ENCODE measurements at regions not wholly inside any gene's neighbourhood (a gene's known extent, or its start where the extent isn't known, plus 50 kb on each side); places are given as distances from the start of the nearest gene placed in this dataset.

- in situ Hi-C loops (cut with MboI) (no loop called here), intact Hi-C loops (cut with micrococcal nuclease) (no loop called here)
- no peak overlapping the region for H3K4me3 ChIP-seq
- H3K27ac ChIP-seq (ENCODE audit: extremely low read depth, low read depth, low read length) = no peak overlapping the region
- no peak overlapping the region for H3K9ac ChIP-seq (ENCODE audit: insufficient read depth in 1 of 2, low read depth in 2 of 2, low read length in 2 of 2)
- no peak for ATAC-seq
- no TSS peak for BruUV-seq (replicated peaks)
- no peaks in the 10 kb centered on the region for H3K9me3 ChIP-seq (replicated peaks; ENCODE audit: control insufficient read depth, insufficient read depth, low read depth, low read length)
- H3K79me2 ChIP-seq (ENCODE audit: control insufficient read depth, insufficient read depth, low read length) = no peaks in the 10 kb centered on the region
- ChIA-PET CTCF (ENCODE audit: low intra/inter-chr PET ratio) (no interaction called here), POLR2A (interaction anchor here (0.6 kb wide), 1 partner anchor 103 kb away, joined by 4 read pairs; no protein-coding TSS in a partner anchor)
- TF ChIP-seq NR2C1 (IDR thresholded peaks at IDR 0.05) (no peak), NR2C1 (tag; IDR thresholded peaks at IDR 0.05) (no peak)
- no peak overlapping the region for H2AFZ ChIP-seq (ENCODE audit: low read depth, low read length)
- no peaks in the 10 kb centered on the region for H3K9me1 ChIP-seq (ENCODE audit: control insufficient read depth, insufficient read depth, low read length)
- no peaks in the 10 kb centered on the region for H3K36me3 ChIP-seq (ENCODE audit: control insufficient read depth, insufficient read depth, low read length)
- FAIRE-seq = no peak
- peaks cover 3% of the 10 kb centered on the region; the same call in 1 of the 2 replicates for H4K20me1 ChIP-seq (replicated peaks; ENCODE audit: control insufficient read depth, insufficient read depth, low read length)
- no peak for DNase-seq (ENCODE audit: extremely low read depth in 1 of 4, low spot score in 3 of 4)
- WGBS (ENCODE audit: insufficient coverage, low coverage, missing lambda C conversion rate) = 0% methylated on average over 13 of the region's 14 CpGs
- H3K4me1 ChIP-seq (replicated peaks in 1 of 2; ENCODE audit: control insufficient read depth in 2 of 2, insufficient read depth in 2 of 2, low read length in 2 of 2) = no peaks in the 10 kb centered on the region
- no peak overlapping the region for H3K4me2 ChIP-seq (ENCODE audit: insufficient read depth, low read length)
- peaks cover 15 to 28% of the 10 kb centered on the region in 2 experiments for H3K27me3 ChIP-seq (ENCODE audit: control insufficient read depth in 2 of 2, insufficient read depth in 2 of 2, low read length in 2 of 2)
Observed at GRCh38 chr6:40960742-40961430, 78.1 kb downstream of the UNC5CL start.

DNA sequence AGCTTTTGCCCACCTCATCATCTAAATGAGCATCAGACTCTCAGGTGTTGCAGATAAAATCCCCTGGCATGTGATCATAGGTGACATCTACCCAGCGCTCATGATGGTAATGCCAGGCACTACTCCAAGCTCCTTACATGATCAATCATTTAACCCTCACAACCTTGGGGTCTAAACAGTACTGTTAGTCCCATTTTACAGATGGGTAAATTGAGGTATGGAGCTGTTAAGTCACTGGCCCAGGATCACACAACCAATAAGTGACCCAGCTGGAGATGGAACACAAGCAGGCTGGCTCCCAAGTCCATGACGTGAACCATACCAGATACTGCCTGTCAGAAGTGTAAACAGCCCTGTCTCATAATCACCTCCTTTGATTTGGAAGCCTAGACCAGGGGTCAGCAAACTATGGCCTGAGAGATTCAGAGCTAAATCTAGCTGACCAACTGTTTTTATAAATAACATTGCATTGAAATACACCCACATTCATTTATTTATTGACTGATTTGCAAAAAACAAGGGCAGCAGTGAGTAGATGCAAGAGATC lies 79.2 kb downstream of the UNC5CL start:
- CTCF ChIA-PET (ENCODE audit: low intra/inter-chr PET ratio) = no interaction called here
- TF ChIP-seq ESRRA (IDR thresholded peaks at IDR 0.05; ENCODE audit: borderline replicate concordance, low read depth) (no peak), STAG1 (CRISPR knock-in tag; IDR thresholded peaks at IDR 0.05; ENCODE audit: borderline replicate concordance) (no peak), ZNF655 (CRISPR knock-in tag; IDR thresholded peaks at IDR 0.05) (no peak), SUPT5H (IDR thresholded peaks at IDR 0.05) (no peak), ZNF444 (CRISPR knock-in tag; IDR thresholded peaks at IDR 0.05) (no peak)
- TF ChIP-seq, protein P1, sequence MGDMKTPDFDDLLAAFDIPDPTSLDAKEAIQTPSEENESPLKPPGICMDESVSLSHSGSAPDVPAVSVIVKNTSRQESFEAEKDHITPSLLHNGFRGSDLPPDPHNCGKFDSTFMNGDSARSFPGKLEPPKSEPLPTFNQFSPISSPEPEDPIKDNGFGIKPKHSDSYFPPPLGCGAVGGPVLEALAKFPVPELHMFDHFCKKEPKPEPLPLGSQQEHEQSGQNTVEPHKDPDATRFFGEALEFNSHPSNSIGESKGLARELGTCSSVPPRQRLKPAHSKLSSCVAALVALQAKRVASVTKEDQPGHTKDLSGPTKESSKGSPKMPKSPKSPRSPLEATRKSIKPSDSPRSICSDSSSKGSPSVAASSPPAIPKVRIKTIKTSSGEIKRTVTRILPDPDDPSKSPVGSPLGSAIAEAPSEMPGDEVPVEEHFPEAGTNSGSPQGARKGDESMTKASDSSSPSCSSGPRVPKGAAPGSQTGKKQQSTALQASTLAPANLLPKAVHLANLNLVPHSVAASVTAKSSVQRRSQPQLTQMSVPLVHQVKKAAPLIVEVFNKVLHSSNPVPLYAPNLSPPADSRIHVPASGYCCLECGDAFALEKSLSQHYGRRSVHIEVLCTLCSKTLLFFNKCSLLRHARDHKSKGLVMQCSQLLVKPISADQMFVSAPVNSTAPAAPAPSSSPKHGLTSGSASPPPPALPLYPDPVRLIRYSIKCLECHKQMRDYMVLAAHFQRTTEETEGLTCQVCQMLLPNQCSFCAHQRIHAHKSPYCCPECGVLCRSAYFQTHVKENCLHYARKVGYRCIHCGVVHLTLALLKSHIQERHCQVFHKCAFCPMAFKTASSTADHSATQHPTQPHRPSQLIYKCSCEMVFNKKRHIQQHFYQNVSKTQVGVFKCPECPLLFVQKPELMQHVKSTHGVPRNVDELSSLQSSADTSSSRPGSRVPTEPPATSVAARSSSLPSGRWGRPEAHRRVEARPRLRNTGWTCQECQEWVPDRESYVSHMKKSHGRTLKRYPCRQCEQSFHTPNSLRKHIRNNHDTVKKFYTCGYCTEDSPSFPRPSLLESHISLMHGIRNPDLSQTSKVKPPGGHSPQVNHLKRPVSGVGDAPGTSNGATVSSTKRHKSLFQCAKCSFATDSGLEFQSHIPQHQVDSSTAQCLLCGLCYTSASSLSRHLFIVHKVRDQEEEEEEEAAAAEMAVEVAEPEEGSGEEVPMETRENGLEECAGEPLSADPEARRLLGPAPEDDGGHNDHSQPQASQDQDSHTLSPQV (IDR thresholded peaks at IDR 0.05) = no peak
- TF ChIP-seq, protein P2, sequence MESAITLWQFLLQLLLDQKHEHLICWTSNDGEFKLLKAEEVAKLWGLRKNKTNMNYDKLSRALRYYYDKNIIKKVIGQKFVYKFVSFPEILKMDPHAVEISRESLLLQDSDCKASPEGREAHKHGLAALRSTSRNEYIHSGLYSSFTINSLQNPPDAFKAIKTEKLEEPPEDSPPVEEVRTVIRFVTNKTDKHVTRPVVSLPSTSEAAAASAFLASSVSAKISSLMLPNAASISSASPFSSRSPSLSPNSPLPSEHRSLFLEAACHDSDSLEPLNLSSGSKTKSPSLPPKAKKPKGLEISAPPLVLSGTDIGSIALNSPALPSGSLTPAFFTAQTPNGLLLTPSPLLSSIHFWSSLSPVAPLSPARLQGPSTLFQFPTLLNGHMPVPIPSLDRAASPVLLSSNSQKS (CRISPR knock-in tag; IDR thresholded peaks at IDR 0.05) = no peak

More for the DNA sequence above, 79.2 kb downstream of the UNC5CL start:
- Histone ChIP-seq H3K36me3 (ENCODE audit: control insufficient read depth, insufficient read depth, low read length) (no peaks in the 10 kb centered on the region), H3K79me2 (ENCODE audit: control insufficient read depth, insufficient read depth, low read length) (no peaks in the 10 kb centered on the region), H3K27ac (ENCODE audit: extremely low read depth, low read depth, low read length) (no peak overlapping the region), H3K4me3 (no peak overlapping the region), H3K4me1 (replicated peaks in 1 of 2; ENCODE audit: control insufficient read depth in 2 of 2, insufficient read depth in 2 of 2, low read length in 2 of 2) (no peaks in the 10 kb centered on the region), H3K9ac (ENCODE audit: insufficient read depth in 1 of 2, low read depth in 2 of 2, low read length in 2 of 2) (no peak overlapping the region), H2AFZ (ENCODE audit: low read depth, low read length) (no peak overlapping the region), H3K27me3 (ENCODE audit: control insufficient read depth in 2 of 2, insufficient read depth in 2 of 2, low read length in 2 of 2) (peaks cover 15 to 31% of the 10 kb centered on the region in 2 experiments), H4K20me1 (replicated peaks; ENCODE audit: control insufficient read depth, insufficient read depth, low read length) (peaks cover 3% of the 10 kb centered on the region; the same call in 1 of the 2 replicates), H3K9me3 (replicated peaks; ENCODE audit: control insufficient read depth, insufficient read depth, low read depth, low read length) (no peaks in the 10 kb centered on the region), H3K9me1 (ENCODE audit: control insufficient read depth, insufficient read depth, low read length) (no peaks in the 10 kb centered on the region), H3K4me2 (ENCODE audit: insufficient read depth, low read length) (no peak overlapping the region)
- BruUV-seq (replicated peaks) = no TSS peak
- DNase-seq (ENCODE audit: extremely low read depth in 1 of 4, low spot score in 3 of 4) (no peak), ATAC-seq (no peak), FAIRE-seq (no peak)
- POLR2A ChIA-PET = interaction anchor here (0.6 kb wide), 1 partner anchor 1125 kb away, joined by 3 read pairs; no protein-coding TSS in a partner anchor
- intact Hi-C loops (cut with micrococcal nuclease) = no loop called here
- in situ Hi-C loops (cut with MboI) = no loop called here
- WGBS (ENCODE audit: insufficient coverage, low coverage, missing lambda C conversion rate) = 0% methylated on average over 2 of the region's 2 CpGs
